ENCODE measurements at regions not wholly inside any gene's neighbourhood (a gene's known extent, or its start where the extent isn't known, plus 50 kb on each side); places are given as distances from the start of the nearest gene placed in this dataset.
"Not testable (repeated sequence)": the region's sequence is repeated elsewhere in the genome, so short reads cannot be mapped to it uniquely, and the experiment has no call there.

- H3K27me3 ChIP-seq (ENCODE audit: insufficient read depth, low read length) = no peaks in the 10 kb centered on the region
- no peaks in the 10 kb centered on the region for H3K9me2 ChIP-seq (ENCODE audit: low read depth, low read length)
- no peak overlapping the region for H3K27ac ChIP-seq (ENCODE audit: low read depth, low read length, poor library complexity, severe bottlenecking)
- H3K4me1 ChIP-seq (ENCODE audit: insufficient read depth, low read length, severe bottlenecking) = no peaks in the 10 kb centered on the region
- H2AFZ ChIP-seq (ENCODE audit: low read length) = no peak overlapping the region
- H3K36me3 ChIP-seq (ENCODE audit: insufficient read depth, low read length) = no peaks in the 10 kb centered on the region
- no peaks in the 10 kb centered on the region for H3K9me3 ChIP-seq (ENCODE audit: low read length)
- H3K4me2 ChIP-seq (ENCODE audit: low read length) = no peak overlapping the region
- no peaks in the 10 kb centered on the region for H3K79me2 ChIP-seq (ENCODE audit: insufficient read depth, low read length)
- H3K4me3 ChIP-seq (ENCODE audit: low read depth, low read length, poor library complexity, severe bottlenecking) = no peak overlapping the region
- H4K20me1 ChIP-seq (ENCODE audit: insufficient read depth, low read length) = no peaks in the 10 kb centered on the region
- no peaks in the 10 kb centered on the region for H3F3A ChIP-seq (ENCODE audit: insufficient read depth, low read length)
- no peak overlapping the region for H3K9ac ChIP-seq (ENCODE audit: low read length)
- TF ChIP-seq CTCF (IDR thresholded peaks at IDR 0.05; ENCODE audit: low read length) (no peak), EZH2 (IDR thresholded peaks at IDR 0.05; ENCODE audit: borderline replicate concordance, low read length) (no peak)
Observed at GRCh38 chr9:108049671-108050494, 560.3 kb upstream of the KLF4 start.

- Histone ChIP-seq H3K27ac (ENCODE audit: low read depth, low read length, poor library complexity, severe bottlenecking) (no peak overlapping the region), H3K4me2 (ENCODE audit: low read length) (no peak overlapping the region)
- TF ChIP-seq EZH2 (IDR thresholded peaks at IDR 0.05; ENCODE audit: borderline replicate concordance, low read length) = no peak
- no peak for TF ChIP-seq CTCF (IDR thresholded peaks at IDR 0.05; ENCODE audit: low read length)
Observed at GRCh38 chr9:108049026-108049607, 559.5 kb upstream of the KLF4 start.

GRCh38 chr9:108048406-108049025 is 558.9 kb upstream of the KLF4 start:
- Histone ChIP-seq H3K9ac (ENCODE audit: low read length) (no peak overlapping the region), H4K20me1 (ENCODE audit: insufficient read depth, low read length) (no peaks in the 10 kb centered on the region), H3K9me2 (ENCODE audit: low read depth, low read length) (no peaks in the 10 kb centered on the region), H3K27me3 (ENCODE audit: insufficient read depth, low read length) (no peaks in the 10 kb centered on the region), H3K4me3 (ENCODE audit: low read depth, low read length, poor library complexity, severe bottlenecking) (no peak overlapping the region), H3K9me3 (ENCODE audit: low read length) (0 out of 2 replicates have a peak, but pooled peaks cover 4% of the 10 kb centered on the region), H3K36me3 (ENCODE audit: insufficient read depth, low read length) (no peaks in the 10 kb centered on the region), H3K4me2 (ENCODE audit: low read length) (no peak overlapping the region), H3F3A (ENCODE audit: insufficient read depth, low read length) (no peaks in the 10 kb centered on the region), H3K79me2 (ENCODE audit: insufficient read depth, low read length) (no peaks in the 10 kb centered on the region), H3K27ac (ENCODE audit: low read depth, low read length, poor library complexity, severe bottlenecking) (no peak overlapping the region), H3K4me1 (ENCODE audit: insufficient read depth, low read length, severe bottlenecking) (no peaks in the 10 kb centered on the region), H2AFZ (ENCODE audit: low read length) (no peak overlapping the region)
- TF ChIP-seq CTCF (IDR thresholded peaks at IDR 0.05; ENCODE audit: low read length) (no peak), EZH2 (IDR thresholded peaks at IDR 0.05; ENCODE audit: borderline replicate concordance, low read length) (no peak)

More at GRCh38 chr9:108049026-108049607, 559.5 kb upstream of the KLF4 start:
- Histone ChIP-seq H3K4me1 (ENCODE audit: insufficient read depth, low read length, severe bottlenecking) (no peaks in the 10 kb centered on the region), H3K79me2 (ENCODE audit: insufficient read depth, low read length) (no peaks in the 10 kb centered on the region), H3K9me3 (ENCODE audit: low read length) (no peaks in the 10 kb centered on the region), H3K27me3 (ENCODE audit: insufficient read depth, low read length) (no peaks in the 10 kb centered on the region), H2AFZ (ENCODE audit: low read length) (no peak overlapping the region), H3K36me3 (ENCODE audit: insufficient read depth, low read length) (no peaks in the 10 kb centered on the region), H3K9me2 (ENCODE audit: low read depth, low read length) (no peaks in the 10 kb centered on the region), H3K4me3 (ENCODE audit: low read depth, low read length, poor library complexity, severe bottlenecking) (no peak overlapping the region), H3K9ac (ENCODE audit: low read length) (no peak overlapping the region), H4K20me1 (ENCODE audit: insufficient read depth, low read length) (no peaks in the 10 kb centered on the region), H3F3A (ENCODE audit: insufficient read depth, low read length) (no peaks in the 10 kb centered on the region)

- not testable (repeated sequence) for H3K9ac ChIP-seq (ENCODE audit: low read length); H3K9me2 ChIP-seq (ENCODE audit: low read depth, low read length); H3K36me3 ChIP-seq (ENCODE audit: insufficient read depth, low read length); H3K4me3 ChIP-seq (ENCODE audit: low read depth, low read length, poor library complexity, severe bottlenecking); H3K79me2 ChIP-seq (ENCODE audit: insufficient read depth, low read length); H3F3A ChIP-seq (ENCODE audit: insufficient read depth, low read length); H3K9me3 ChIP-seq (ENCODE audit: low read length); H3K27me3 ChIP-seq (ENCODE audit: insufficient read depth, low read length); H3K27ac ChIP-seq (ENCODE audit: low read depth, low read length, poor library complexity, severe bottlenecking); H4K20me1 ChIP-seq (ENCODE audit: insufficient read depth, low read length); H2AFZ ChIP-seq (ENCODE audit: low read length); H3K4me2 ChIP-seq (ENCODE audit: low read length); H3K4me1 ChIP-seq (ENCODE audit: insufficient read depth, low read length, severe bottlenecking)
Observed at GRCh38 chr9:108047777-108048176, 558.2 kb upstream of the KLF4 start.

Data from OCI-LY1 (cell line).